ENCODE measurements at regions not wholly inside any gene's neighbourhood (a gene's known extent, or its start where the extent isn't known, plus 50 kb on each side); places are given as distances from the start of the nearest gene placed in this dataset.

DNA sequence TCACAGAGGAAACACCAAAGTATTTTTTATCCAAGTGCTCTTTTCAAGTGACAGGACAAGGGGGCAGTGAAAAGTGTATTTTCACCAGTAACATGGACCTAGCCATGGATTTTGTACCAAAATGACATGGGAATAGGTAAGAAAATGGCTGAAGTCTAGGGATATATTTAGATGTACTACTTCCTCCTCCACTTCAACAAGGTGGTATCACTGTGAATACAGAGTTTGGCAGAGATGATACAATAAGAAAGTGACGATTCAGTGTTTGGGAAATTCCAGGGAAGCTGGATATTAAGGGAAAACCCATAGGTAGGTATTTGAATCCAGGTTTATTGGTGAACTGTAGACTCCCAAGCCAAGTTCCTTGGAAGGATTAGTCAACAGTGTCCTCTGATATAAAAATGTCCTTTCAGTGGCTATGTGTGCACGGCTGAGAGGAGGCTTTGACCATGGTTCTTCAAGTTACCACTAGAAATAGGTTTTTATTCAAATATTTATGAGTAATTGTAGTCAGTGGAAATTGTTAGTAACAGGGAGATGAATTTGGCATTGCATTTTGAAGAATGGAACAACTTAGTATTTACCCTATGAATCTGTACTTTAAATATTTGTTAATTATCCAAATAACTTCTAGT, 356.0 kb upstream of the CITED2 start:
- no peak for TF ChIP-seq CTCF (conservative IDR thresholded peaks at IDR 0.05)
- no peak for TF ChIP-seq EZH2 (IDR thresholded peaks at IDR 0.05; ENCODE audit: low read depth)

Data from PC-9 (cell line).